GM06990 (cell line): ENCODE measurements at regions not wholly inside any gene's neighbourhood (a gene's known extent, or its start where the extent isn't known, plus 50 kb on each side); places are given as distances from the start of the nearest gene placed in this dataset.

Experiments
- DNase-seq: peaks from one replicate; pipeline ENCODE4 v3.0.0-alpha.2; 2011; ENCODE audit not compliant: insufficient read length; ENCODE audit errors: extremely low read depth
- H3K27me3 ChIP-seq: replicated peaks from 2 replicates; pipeline ENCODE4 v1.6.0; 2011; ENCODE audit warnings: low read length; ENCODE audit not compliant: control insufficient read depth, insufficient read depth
- H3K36me3 ChIP-seq: 2 replicates; pipeline ENCODE4 v1.5.1; 2011; ENCODE audit warnings: low read length; ENCODE audit not compliant: control insufficient read depth, insufficient read depth
- H3K4me3 ChIP-seq: replicated peaks from 2 replicates; pipeline ENCODE4 v1.5.1; 2011; ENCODE audit warnings: low read depth, mild to moderate bottlenecking, control low read depth, low read length
- CTCF ChIP-seq: IDR thresholded peaks from 2 replicates; pipeline ENCODE4 v1.5.1; 2011; ENCODE audit warnings: low read length, control low read depth, mild to moderate bottlenecking, inconsistent platforms; ENCODE audit not compliant: insufficient read depth, poor library complexity, severe bottlenecking

- Histone ChIP-seq H3K4me3 (no peak overlapping the region), H3K36me3 (no peaks in the 10 kb centered on the region), H3K27me3 (no peaks in the 10 kb centered on the region)
- DNase-seq, result no peak
- TF ChIP-seq CTCF, result no peak
These were observed 227.4 kb upstream of the MC4R start for GRCh38 chr18:60599995-60600394.

GRCh38 chr18:60601249-60601648, 228.7 kb upstream of the MC4R start:
- Histone ChIP-seq H3K36me3 (no peaks in the 10 kb centered on the region), H3K27me3 (no peaks in the 10 kb centered on the region), H3K4me3 (no peak overlapping the region)
- TF ChIP-seq CTCF, result no peak
- DNase-seq, result no peak

- Histone ChIP-seq H3K27me3 (no peaks in the 10 kb centered on the region), H3K36me3 (no peaks in the 10 kb centered on the region), H3K4me3 (no peak overlapping the region)
- no peak for DNase-seq
- no peak for TF ChIP-seq CTCF
These were observed 250.8 kb upstream of the MC4R start for GRCh38 chr18:60623331-60623730.

- TF ChIP-seq CTCF, result no peak
- Histone ChIP-seq H3K4me3 (no peak overlapping the region), H3K36me3 (no peaks in the 10 kb centered on the region), H3K27me3 (no peaks in the 10 kb centered on the region)
- DNase-seq, result no peak
These were observed 251.6 kb upstream of the MC4R start for GRCh38 chr18:60624207-60624606.

GRCh38 chr18:60639836-60640235, 267.3 kb upstream of the MC4R start:
- H3K27me3 ChIP-seq, result no peaks in the 10 kb centered on the region
- no peaks in the 10 kb centered on the region for H3K36me3 ChIP-seq
- DNase-seq, result no peak
- no peak overlapping the region for H3K4me3 ChIP-seq
- TF ChIP-seq CTCF, result no peak

GRCh38 chr18:60643009-60643408, 270.4 kb upstream of the MC4R start:
- no peaks in the 10 kb centered on the region for H3K36me3 ChIP-seq
- no peak for TF ChIP-seq CTCF
- H3K27me3 ChIP-seq, result no peaks in the 10 kb centered on the region
- no peak overlapping the region for H3K4me3 ChIP-seq
- DNase-seq, result no peak
